K562 (cell line): ENCODE measurements at regions not wholly inside any gene's neighbourhood (a gene's known extent, or its start where the extent isn't known, plus 50 kb on each side); places are given as distances from the start of the nearest gene placed in this dataset.

Source experiments
- BHLHE40 ChIP-seq: IDR thresholded peaks from 2 replicates; pipeline ENCODE4 v1.6.1; 2011; ENCODE audit warnings: low read length, improper control_type of control experiment
- C11orf30 ChIP-seq: fragments of 450-650 bp; IDR thresholded peaks from 2 replicates; pipeline ENCODE4 v1.6.1; 2016; ENCODE audit warnings: low read depth, mild to moderate bottlenecking
- COPS2 ChIP-seq: fragments of 450-650 bp; conservative IDR thresholded peaks from 2 replicates; pipeline ENCODE4 v1.6.1; 2016; ENCODE audit warnings: mild to moderate bottlenecking, moderate library complexity
- CTBP1 ChIP-seq: fragments of 450-650 bp; IDR thresholded peaks from 2 replicates; pipeline ENCODE4 v1.6.1; 2016; ENCODE audit warnings: borderline replicate concordance
- DMBX1 ChIP-seq: fragments of 250-450 bp; sonication (Bioruptor Pico); IDR thresholded peaks from 2 replicates; pipeline ENCODE4 v1.8.0; 2022; ENCODE audit warnings: inconsistent platforms, mild to moderate bottlenecking, moderate library complexity, borderline replicate concordance
- EHMT2 ChIP-seq: fragments of 450-650 bp; IDR thresholded peaks from 2 replicates; pipeline ENCODE4 v1.6.1; 2018; ENCODE audit warnings: antibody characterized with exemption
- GATAD2B ChIP-seq: fragments of 450-650 bp; IDR thresholded peaks from 2 replicates; pipeline ENCODE4 v1.6.1; 2017; ENCODE audit warnings: mild to moderate bottlenecking, borderline replicate concordance
- HNRNPH1 ChIP-seq: fragments of 200-400 bp; formaldehyde crosslinking; optimal IDR thresholded peaks from 2 replicates; pipeline ENCODE3; 2017; ENCODE audit warnings: low read depth, mild to moderate bottlenecking, low read length, moderate library complexity
- KDM2B ChIP-seq: fragments of 250-450 bp; sonication (Bioruptor Pico); IDR thresholded peaks from 2 replicates; pipeline ENCODE4 v1.8.0; 2021; ENCODE audit warnings: mild to moderate bottlenecking, moderate library complexity
- KDM4B ChIP-seq, 2 experiments: fragments of 450-650 bp in 1 of 2; sonication (generic) in 1 of 2; IDR thresholded peaks; 2 replicates each; pipeline ENCODE4 v1.6.1; 2016 to 2017; ENCODE audit warnings: borderline replicate concordance in 2 of 2, antibody characterized with exemption in 1 of 2, low read depth in 1 of 2, mild to moderate bottlenecking in 1 of 2
- KLF13 ChIP-seq: fragments of 450-650 bp; IDR thresholded peaks from 2 replicates; pipeline ENCODE4 v1.6.1; 2016; ENCODE audit warnings: missing genetic modification characterization, low read depth, mild to moderate bottlenecking, missing compliant biosample characterization, moderate library complexity, borderline replicate concordance
- LARP7 ChIP-seq: fragments of 450-650 bp; IDR thresholded peaks from 2 replicates; pipeline ENCODE4 v1.6.1; 2016
- NCOR1 ChIP-seq: fragments of 450-650 bp; IDR thresholded peaks from 2 replicates; pipeline ENCODE4 v1.6.1; 2016; ENCODE audit warnings: mild to moderate bottlenecking, moderate library complexity
- NFE2 ChIP-seq: IDR thresholded peaks from 2 replicates; pipeline ENCODE4 v1.6.1; 2014; ENCODE audit warnings: antibody characterized with exemption, low read depth
- PHF21A ChIP-seq: fragments of 450-650 bp; IDR thresholded peaks from 2 replicates; pipeline ENCODE4 v1.6.1; 2017; ENCODE audit warnings: low read depth, borderline replicate concordance
- POLR2H ChIP-seq: IDR thresholded peaks from 2 replicates; pipeline ENCODE4 v1.6.1; 2016; ENCODE audit warnings: missing genetic modification characterization, low read depth, mild to moderate bottlenecking, control low read depth, missing compliant biosample characterization, moderate library complexity
- RBM17 ChIP-seq: fragments of 200-400 bp; formaldehyde crosslinking; IDR thresholded peaks from 2 replicates; pipeline ENCODE4 v1.6.1; 2017; ENCODE audit warnings: low read depth, mild to moderate bottlenecking, low read length, borderline replicate concordance
- SUPT5H ChIP-seq: fragments of 450-650 bp; IDR thresholded peaks from 2 replicates; pipeline ENCODE4 v1.6.1; 2016
- TCF3 ChIP-seq: sonication (generic); formaldehyde crosslinking; IDR thresholded peaks from 2 replicates; pipeline ENCODE4 v1.4.0; 2020; ENCODE audit warnings: mild to moderate bottlenecking, missing genetic modification reagents
- ZFP30 ChIP-seq: fragments of 250-450 bp; sonication (Bioruptor Pico); IDR thresholded peaks from 2 replicates; pipeline ENCODE4 v1.8.0; 2022; ENCODE audit warnings: moderate library complexity, mild to moderate bottlenecking, inconsistent platforms, borderline replicate concordance
- TF ChIP-seq, protein P1 (sequence below), 2 experiments: fragments of 450-650 bp; IDR thresholded peaks; 2 replicates each; pipeline ENCODE4 v1.6.1; 2018; ENCODE audit warnings: mild to moderate bottlenecking in 2 of 2, low read depth in 1 of 2; ENCODE audit not compliant: partially characterized antibody in 2 of 2
- TF ChIP-seq, protein P2 (sequence below): fragments of 450-650 bp; IDR thresholded peaks from 2 replicates; pipeline ENCODE4 v1.6.1; 2017; ENCODE audit warnings: mild to moderate bottlenecking, moderate library complexity
- TF ChIP-seq, protein P3 (sequence below): IDR thresholded peaks from 3 replicates; pipeline ENCODE4 v1.6.1; 2011; ENCODE audit warnings: borderline replicate concordance, mild to moderate bottlenecking, moderate library complexity; ENCODE audit not compliant: insufficient read length; ENCODE audit errors: extremely low read depth

DNA sequence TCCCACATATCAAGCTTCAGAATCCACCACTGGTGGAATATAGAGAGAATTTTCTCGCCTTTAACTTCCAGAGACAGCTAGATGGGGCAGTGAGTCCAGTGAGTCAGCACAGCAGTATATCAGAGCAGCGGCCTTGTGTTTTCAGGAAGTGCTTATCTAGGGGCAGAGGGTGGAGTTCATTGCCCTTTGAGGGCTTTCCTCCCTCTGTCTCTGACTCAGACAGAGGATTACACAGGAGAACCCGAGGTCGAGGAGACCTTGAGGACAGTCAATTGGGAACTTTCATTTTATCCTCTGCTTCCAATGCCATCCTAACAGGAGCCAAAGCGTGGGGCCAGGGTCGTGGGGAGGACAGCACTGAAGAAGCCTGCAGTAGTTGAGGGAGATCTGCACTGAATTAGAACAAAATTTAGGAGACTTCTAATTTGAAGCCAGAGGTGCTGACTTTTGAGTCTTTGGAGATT lies 109.6 kb upstream of the UMPS start (continued):
- TF ChIP-seq, protein P1, sequence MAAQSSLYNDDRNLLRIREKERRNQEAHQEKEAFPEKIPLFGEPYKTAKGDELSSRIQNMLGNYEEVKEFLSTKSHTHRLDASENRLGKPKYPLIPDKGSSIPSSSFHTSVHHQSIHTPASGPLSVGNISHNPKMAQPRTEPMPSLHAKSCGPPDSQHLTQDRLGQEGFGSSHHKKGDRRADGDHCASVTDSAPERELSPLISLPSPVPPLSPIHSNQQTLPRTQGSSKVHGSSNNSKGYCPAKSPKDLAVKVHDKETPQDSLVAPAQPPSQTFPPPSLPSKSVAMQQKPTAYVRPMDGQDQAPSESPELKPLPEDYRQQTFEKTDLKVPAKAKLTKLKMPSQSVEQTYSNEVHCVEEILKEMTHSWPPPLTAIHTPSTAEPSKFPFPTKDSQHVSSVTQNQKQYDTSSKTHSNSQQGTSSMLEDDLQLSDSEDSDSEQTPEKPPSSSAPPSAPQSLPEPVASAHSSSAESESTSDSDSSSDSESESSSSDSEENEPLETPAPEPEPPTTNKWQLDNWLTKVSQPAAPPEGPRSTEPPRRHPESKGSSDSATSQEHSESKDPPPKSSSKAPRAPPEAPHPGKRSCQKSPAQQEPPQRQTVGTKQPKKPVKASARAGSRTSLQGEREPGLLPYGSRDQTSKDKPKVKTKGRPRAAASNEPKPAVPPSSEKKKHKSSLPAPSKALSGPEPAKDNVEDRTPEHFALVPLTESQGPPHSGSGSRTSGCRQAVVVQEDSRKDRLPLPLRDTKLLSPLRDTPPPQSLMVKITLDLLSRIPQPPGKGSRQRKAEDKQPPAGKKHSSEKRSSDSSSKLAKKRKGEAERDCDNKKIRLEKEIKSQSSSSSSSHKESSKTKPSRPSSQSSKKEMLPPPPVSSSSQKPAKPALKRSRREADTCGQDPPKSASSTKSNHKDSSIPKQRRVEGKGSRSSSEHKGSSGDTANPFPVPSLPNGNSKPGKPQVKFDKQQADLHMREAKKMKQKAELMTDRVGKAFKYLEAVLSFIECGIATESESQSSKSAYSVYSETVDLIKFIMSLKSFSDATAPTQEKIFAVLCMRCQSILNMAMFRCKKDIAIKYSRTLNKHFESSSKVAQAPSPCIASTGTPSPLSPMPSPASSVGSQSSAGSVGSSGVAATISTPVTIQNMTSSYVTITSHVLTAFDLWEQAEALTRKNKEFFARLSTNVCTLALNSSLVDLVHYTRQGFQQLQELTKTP (IDR thresholded peaks at IDR 0.05; ENCODE audit: low read depth in 1 of 2, partially characterized antibody in 2 of 2): peak in 1 of 2 experiments; percentile 53
- TF ChIP-seq NFE2 (peak; percentile 95), KDM2B (CRISPR knock-in tag) (no peak), BHLHE40 (peak; percentile 43; the same call in 1 of the 2 replicates), LARP7 (no peak), POLR2H (peak; percentile 52; the same call in 1 of the 2 replicates), EHMT2 (peak; percentile 45; the same call in 1 of the 2 replicates), RBM17 (no peak), SUPT5H (no peak), GATAD2B (peak; percentile 62; the same call in 1 of the 2 replicates), NCOR1 (peak; percentile 93), C11orf30 (peak; percentile 89), DMBX1 (peak; percentile 41; the same call in 1 of the 2 replicates), HNRNPH1 (no peak), ZFP30 (no peak), CTBP1 (peak; percentile 68; the same call in 1 of the 2 replicates), KDM4B (IDR thresholded peaks at IDR 0.05; ENCODE audit: borderline replicate concordance in 2 of 2, low read depth in 1 of 2) (no peak), TCF3 (CRISPR knock-in tag) (peak; percentile 85), KLF13 (tag) (no peak), PHF21A (no peak), COPS2 (no peak)
- TF ChIP-seq, protein P2, sequence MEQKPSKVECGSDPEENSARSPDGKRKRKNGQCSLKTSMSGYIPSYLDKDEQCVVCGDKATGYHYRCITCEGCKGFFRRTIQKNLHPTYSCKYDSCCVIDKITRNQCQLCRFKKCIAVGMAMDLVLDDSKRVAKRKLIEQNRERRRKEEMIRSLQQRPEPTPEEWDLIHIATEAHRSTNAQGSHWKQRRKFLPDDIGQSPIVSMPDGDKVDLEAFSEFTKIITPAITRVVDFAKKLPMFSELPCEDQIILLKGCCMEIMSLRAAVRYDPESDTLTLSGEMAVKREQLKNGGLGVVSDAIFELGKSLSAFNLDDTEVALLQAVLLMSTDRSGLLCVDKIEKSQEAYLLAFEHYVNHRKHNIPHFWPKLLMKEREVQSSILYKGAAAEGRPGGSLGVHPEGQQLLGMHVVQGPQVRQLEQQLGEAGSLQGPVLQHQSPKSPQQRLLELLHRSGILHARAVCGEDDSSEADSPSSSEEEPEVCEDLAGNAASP: 0 out of 2 replicates have a peak, but pooled peaks have one; percentile 35
- TF ChIP-seq, protein P3, sequence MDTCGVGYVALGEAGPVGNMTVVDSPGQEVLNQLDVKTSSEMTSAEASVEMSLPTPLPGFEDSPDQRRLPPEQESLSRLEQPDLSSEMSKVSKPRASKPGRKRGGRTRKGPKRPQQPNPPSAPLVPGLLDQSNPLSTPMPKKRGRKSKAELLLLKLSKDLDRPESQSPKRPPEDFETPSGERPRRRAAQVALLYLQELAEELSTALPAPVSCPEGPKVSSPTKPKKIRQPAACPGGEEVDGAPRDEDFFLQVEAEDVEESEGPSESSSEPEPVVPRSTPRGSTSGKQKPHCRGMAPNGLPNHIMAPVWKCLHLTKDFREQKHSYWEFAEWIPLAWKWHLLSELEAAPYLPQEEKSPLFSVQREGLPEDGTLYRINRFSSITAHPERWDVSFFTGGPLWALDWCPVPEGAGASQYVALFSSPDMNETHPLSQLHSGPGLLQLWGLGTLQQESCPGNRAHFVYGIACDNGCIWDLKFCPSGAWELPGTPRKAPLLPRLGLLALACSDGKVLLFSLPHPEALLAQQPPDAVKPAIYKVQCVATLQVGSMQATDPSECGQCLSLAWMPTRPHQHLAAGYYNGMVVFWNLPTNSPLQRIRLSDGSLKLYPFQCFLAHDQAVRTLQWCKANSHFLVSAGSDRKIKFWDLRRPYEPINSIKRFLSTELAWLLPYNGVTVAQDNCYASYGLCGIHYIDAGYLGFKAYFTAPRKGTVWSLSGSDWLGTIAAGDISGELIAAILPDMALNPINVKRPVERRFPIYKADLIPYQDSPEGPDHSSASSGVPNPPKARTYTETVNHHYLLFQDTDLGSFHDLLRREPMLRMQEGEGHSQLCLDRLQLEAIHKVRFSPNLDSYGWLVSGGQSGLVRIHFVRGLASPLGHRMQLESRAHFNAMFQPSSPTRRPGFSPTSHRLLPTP: no peak
